Activated B cell treated with CpG ODN at 0.5 μM for 24 hours (primary cell): ENCODE measurements at regions not wholly inside any gene's neighbourhood (a gene's known extent, or its start where the extent isn't known, plus 50 kb on each side); places are given as distances from the start of the nearest gene placed in this dataset.

ENCODE experiments used
- ATAC-seq: fragments of 200-7000 bp; cut with Tn5 transposase; one replicate; pipeline ENCODE4 v1.10.0; 2021; ENCODE audit warnings: low read depth, mild to moderate bottlenecking, moderate library complexity
- CTCF ChIA-PET: fragments of 350-600 bp; sonication (Branson Sonifier 250); formaldehyde crosslinking; loops from one replicate; lab custom pipeline; 2021; ENCODE audit warnings: antibody characterized with exemption; lab: Charles Lee
- POLR2A ChIA-PET: fragments of 350-600 bp; sonication (Branson Sonifier 250); formaldehyde crosslinking; loops from one replicate; lab custom pipeline; 2021; ENCODE audit warnings: antibody characterized with exemption; lab: Charles Lee
- DNase-seq: peaks from one replicate; pipeline ENCODE4 v3.0.0; 2022
- H3K27ac Mint-ChIP-seq: one replicate; pipeline ENCODE4 v1.8.0; 2020; ENCODE audit warnings: mixed read lengths
- H3K27me3 Mint-ChIP-seq: one replicate; pipeline ENCODE4 v1.8.0; 2021; ENCODE audit warnings: mixed read lengths
- H3K36me3 Mint-ChIP-seq: one replicate; pipeline ENCODE4 v1.8.0; 2021; ENCODE audit warnings: low read depth, mixed read lengths
- H3K4me1 Mint-ChIP-seq: one replicate; pipeline ENCODE4 v1.8.0; 2021; ENCODE audit warnings: mixed read lengths
- H3K4me3 Mint-ChIP-seq: one replicate; pipeline ENCODE4 v1.8.0; 2020; ENCODE audit warnings: mild to moderate bottlenecking, mixed read lengths
- H3K9me3 Mint-ChIP-seq: one replicate; pipeline ENCODE4 v1.8.0; 2020; ENCODE audit warnings: mixed read lengths
- CTCF ChIP-seq: fragments of 200-600 bp; IDR thresholded peaks from one replicate; pipeline ENCODE4 v1.8.0; 2022; ENCODE audit warnings: antibody characterized with exemption, mild to moderate bottlenecking
- intact Hi-C: fragments of 100-400 bp; cut with micrococcal nuclease; formaldehyde crosslinking; loops from one replicate; pipeline ENCODE4 v1.15.1; 2024

- no peak for ATAC-seq
- DNase-seq, result no peak
- intact Hi-C loops, result no loop called here
- no peak overlapping the region for H3K27ac Mint-ChIP-seq
- peaks cover 3% of the 10 kb centered on the region for H3K27me3 Mint-ChIP-seq
- POLR2A ChIA-PET, result no interaction called here
- no peak overlapping the region for H3K4me3 Mint-ChIP-seq
- TF ChIP-seq CTCF, result no peak
- CTCF ChIA-PET, result no interaction called here
- no peaks in the 10 kb centered on the region for H3K4me1 Mint-ChIP-seq
- H3K9me3 Mint-ChIP-seq, result no peaks in the 10 kb centered on the region
- H3K36me3 Mint-ChIP-seq, result no peaks in the 10 kb centered on the region
Observed at GRCh38 chr7:36048902-36049240, 104.2 kb upstream of the EEPD1 start.

- DNase-seq (no peak), ATAC-seq (no peak)
- no peak overlapping the region for H3K4me3 Mint-ChIP-seq
- H3K27ac Mint-ChIP-seq, result no peak overlapping the region
- H3K9me3 Mint-ChIP-seq, result no peaks in the 10 kb centered on the region
- no peaks in the 10 kb centered on the region for H3K36me3 Mint-ChIP-seq
- CTCF ChIA-PET, result no interaction called here
- no peak for TF ChIP-seq CTCF
- intact Hi-C loops, result no loop called here
- POLR2A ChIA-PET, result no interaction called here
- no peaks in the 10 kb centered on the region for H3K4me1 Mint-ChIP-seq
- H3K27me3 Mint-ChIP-seq, result peaks cover 3% of the 10 kb centered on the region
Observed at GRCh38 chr7:36051501-36051900, 101.6 kb upstream of the EEPD1 start.

- peaks cover 3% of the 10 kb centered on the region for H3K27me3 Mint-ChIP-seq
- intact Hi-C loops, result no loop called here
- H3K4me1 Mint-ChIP-seq, result peaks cover 9% of the 10 kb centered on the region
- no peaks in the 10 kb centered on the region for H3K36me3 Mint-ChIP-seq
- H3K9me3 Mint-ChIP-seq, result no peaks in the 10 kb centered on the region
- POLR2A ChIA-PET, result no interaction called here
- TF ChIP-seq CTCF, result no peak
- DNase-seq (no peak), ATAC-seq (no peak)
- CTCF ChIA-PET, result no interaction called here
- no peak overlapping the region for H3K4me3 Mint-ChIP-seq
- H3K27ac Mint-ChIP-seq, result no peak overlapping the region
Observed at GRCh38 chr7:36053589-36053988, 99.5 kb upstream of the EEPD1 start.

- peaks cover 3% of the 10 kb centered on the region for H3K27me3 Mint-ChIP-seq
- DNase-seq (no peak), ATAC-seq (no peak)
- CTCF ChIA-PET, result no interaction called here
- H3K27ac Mint-ChIP-seq, result no peak overlapping the region
- H3K36me3 Mint-ChIP-seq, result no peaks in the 10 kb centered on the region
- intact Hi-C loops, result no loop called here
- POLR2A ChIA-PET, result no interaction called here
- H3K4me1 Mint-ChIP-seq, result peaks cover 9% of the 10 kb centered on the region
- TF ChIP-seq CTCF, result no peak
- H3K4me3 Mint-ChIP-seq, result no peak overlapping the region
- no peaks in the 10 kb centered on the region for H3K9me3 Mint-ChIP-seq
Observed at GRCh38 chr7:36054637-36055036, 98.4 kb upstream of the EEPD1 start.

- Mint-ChIP-seq H3K27ac (no peak overlapping the region), H3K36me3 (no peaks in the 10 kb centered on the region), H3K9me3 (no peaks in the 10 kb centered on the region), H3K4me3 (no peak overlapping the region), H3K27me3 (peaks cover 3% of the 10 kb centered on the region), H3K4me1 (peaks cover 9% of the 10 kb centered on the region)
- no peak for ATAC-seq
- CTCF ChIA-PET, result no interaction called here
- intact Hi-C loops, result no loop called here
- DNase-seq, result no peak
- no peak for TF ChIP-seq CTCF
- POLR2A ChIA-PET, result no interaction called here
Observed at GRCh38 chr7:36055207-36055606, 97.8 kb upstream of the EEPD1 start.
